SK-N-SH treated with all-trans-retinoic acid at 6 μM for 48 hours (cell line): ENCODE measurements at regions not wholly inside any gene's neighbourhood (a gene's known extent, or its start where the extent isn't known, plus 50 kb on each side); places are given as distances from the start of the nearest gene placed in this dataset.

ENCODE experiments used
- CSDC2 ChIP-seq: fragments of 250-450 bp; sonication (Bioruptor Pico); IDR thresholded peaks from 2 replicates; pipeline ENCODE4 v1.5.0; 2020; ENCODE audit warnings: mild to moderate bottlenecking, moderate library complexity
- GLIS3 ChIP-seq: fragments of 250-450 bp; sonication (Bioruptor Pico); IDR thresholded peaks from 2 replicates; pipeline ENCODE4 v1.5.0; 2020; ENCODE audit warnings: mild to moderate bottlenecking, moderate library complexity
- OSR1 ChIP-seq: fragments of 250-450 bp; sonication (Bioruptor Pico); IDR thresholded peaks from 2 replicates; pipeline ENCODE4 v1.8.0; 2022; ENCODE audit warnings: moderate library complexity, mild to moderate bottlenecking, inconsistent platforms
- RARB ChIP-seq: fragments of 250-450 bp; sonication (Bioruptor Pico); IDR thresholded peaks from 2 replicates; pipeline ENCODE4 v1.8.0; 2021; ENCODE audit warnings: mild to moderate bottlenecking, moderate library complexity
- TCF4 ChIP-seq: fragments of 250-450 bp; sonication (Bioruptor Pico); IDR thresholded peaks from 2 replicates; pipeline ENCODE4 v1.8.0; 2021; ENCODE audit warnings: mild to moderate bottlenecking, moderate library complexity, borderline replicate concordance
- TOX ChIP-seq: fragments of 250-450 bp; sonication (Bioruptor Pico); IDR thresholded peaks from 2 replicates; pipeline ENCODE4 v1.8.0; 2021; ENCODE audit warnings: mild to moderate bottlenecking, moderate library complexity, borderline replicate concordance
- ZC3H10 ChIP-seq: fragments of 250-450 bp; sonication (Bioruptor Pico); IDR thresholded peaks from 2 replicates; pipeline ENCODE4 v1.5.1; 2021; ENCODE audit warnings: mild to moderate bottlenecking, moderate library complexity
- ZFP3 ChIP-seq: fragments of 250-450 bp; sonication (Bioruptor Pico); IDR thresholded peaks from 2 replicates; pipeline ENCODE4 v1.5.0; 2020; ENCODE audit warnings: mild to moderate bottlenecking, moderate library complexity
- ZFP30 ChIP-seq: fragments of 450-650 bp; formaldehyde crosslinking; IDR thresholded peaks from 2 replicates; pipeline ENCODE4 v1.5.0; 2022; ENCODE audit warnings: mild to moderate bottlenecking, moderate library complexity
- TF ChIP-seq, protein P1 (sequence below): fragments of 250-450 bp; sonication (Bioruptor Pico); IDR thresholded peaks from 2 replicates; pipeline ENCODE4 v1.8.0; 2021; ENCODE audit warnings: low read depth, mild to moderate bottlenecking, moderate library complexity, borderline replicate concordance
- TF ChIP-seq, protein P2 (sequence below): fragments of 250-450 bp; sonication (Bioruptor Pico); IDR thresholded peaks from 2 replicates; pipeline ENCODE4 v1.8.0; 2020; ENCODE audit warnings: mild to moderate bottlenecking, moderate library complexity, borderline replicate concordance

DNA sequence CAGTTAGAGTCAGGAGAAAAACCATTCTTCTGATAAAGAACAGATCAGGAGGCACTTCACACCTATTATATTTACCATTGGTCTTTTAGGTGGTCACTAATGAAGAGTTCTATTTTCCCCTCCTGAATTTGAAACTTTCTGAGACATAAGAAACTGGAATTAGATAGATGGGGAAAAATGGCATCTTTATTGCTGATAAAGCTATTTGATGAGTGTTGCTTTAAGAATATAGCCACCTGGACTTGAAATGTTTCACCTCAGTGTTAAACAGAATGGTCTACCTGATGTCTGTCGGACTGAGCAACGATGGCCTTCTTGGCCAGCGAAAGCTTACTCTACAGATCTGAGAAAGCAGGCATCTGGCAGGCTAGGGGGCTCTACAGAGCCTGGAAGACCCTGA is 107.0 kb downstream of the SLITRK5 start:
- TF ChIP-seq TCF4 (no peak), ZFP3 (CRISPR knock-in tag) (no peak), CSDC2 (CRISPR knock-in tag) (no peak), RARB (CRISPR knock-in tag) (no peak), TOX (CRISPR knock-in tag) (no peak), GLIS3 (CRISPR knock-in tag) (no peak), ZC3H10 (no peak), OSR1 (CRISPR knock-in tag) (no peak), ZFP30 (CRISPR knock-in tag) (no peak)
- TF ChIP-seq, protein P1, sequence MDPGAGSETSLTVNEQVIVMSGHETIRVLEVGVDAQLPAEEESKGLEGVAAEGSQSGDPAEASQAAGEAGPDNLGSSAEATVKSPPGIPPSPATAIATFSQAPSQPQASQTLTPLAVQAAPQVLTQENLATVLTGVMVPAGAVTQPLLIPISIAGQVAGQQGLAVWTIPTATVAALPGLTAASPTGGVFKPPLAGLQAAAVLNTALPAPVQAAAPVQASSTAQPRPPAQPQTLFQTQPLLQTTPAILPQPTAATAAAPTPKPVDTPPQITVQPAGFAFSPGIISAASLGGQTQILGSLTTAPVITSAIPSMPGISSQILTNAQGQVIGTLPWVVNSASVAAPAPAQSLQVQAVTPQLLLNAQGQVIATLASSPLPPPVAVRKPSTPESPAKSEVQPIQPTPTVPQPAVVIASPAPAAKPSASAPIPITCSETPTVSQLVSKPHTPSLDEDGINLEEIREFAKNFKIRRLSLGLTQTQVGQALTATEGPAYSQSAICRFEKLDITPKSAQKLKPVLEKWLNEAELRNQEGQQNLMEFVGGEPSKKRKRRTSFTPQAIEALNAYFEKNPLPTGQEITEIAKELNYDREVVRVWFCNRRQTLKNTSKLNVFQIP = no peak
- TF ChIP-seq, protein P2, sequence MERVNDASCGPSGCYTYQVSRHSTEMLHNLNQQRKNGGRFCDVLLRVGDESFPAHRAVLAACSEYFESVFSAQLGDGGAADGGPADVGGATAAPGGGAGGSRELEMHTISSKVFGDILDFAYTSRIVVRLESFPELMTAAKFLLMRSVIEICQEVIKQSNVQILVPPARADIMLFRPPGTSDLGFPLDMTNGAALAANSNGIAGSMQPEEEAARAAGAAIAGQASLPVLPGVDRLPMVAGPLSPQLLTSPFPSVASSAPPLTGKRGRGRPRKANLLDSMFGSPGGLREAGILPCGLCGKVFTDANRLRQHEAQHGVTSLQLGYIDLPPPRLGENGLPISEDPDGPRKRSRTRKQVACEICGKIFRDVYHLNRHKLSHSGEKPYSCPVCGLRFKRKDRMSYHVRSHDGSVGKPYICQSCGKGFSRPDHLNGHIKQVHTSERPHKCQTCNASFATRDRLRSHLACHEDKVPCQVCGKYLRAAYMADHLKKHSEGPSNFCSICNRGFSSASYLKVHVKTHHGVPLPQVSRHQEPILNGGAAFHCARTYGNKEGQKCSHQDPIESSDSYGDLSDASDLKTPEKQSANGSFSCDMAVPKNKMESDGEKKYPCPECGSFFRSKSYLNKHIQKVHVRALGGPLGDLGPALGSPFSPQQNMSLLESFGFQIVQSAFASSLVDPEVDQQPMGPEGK (CRISPR knock-in tag) = no peak
